ENCODE measurements at regions not wholly inside any gene's neighbourhood (a gene's known extent, or its start where the extent isn't known, plus 50 kb on each side); places are given as distances from the start of the nearest gene placed in this dataset.

GRCh38 chr13:50670847-50671496, 172.5 kb downstream of the DLEU7 start:
- Histone ChIP-seq H3K27ac (ENCODE audit: low read length in 2 of 2) (no peak overlapping the region), H3K27me3 (replicated peaks in 1 of 4; ENCODE audit: control extremely low read depth in 1 of 4, control insufficient read depth in 3 of 4, insufficient read depth in 4 of 4, low read length in 3 of 4) (no peaks in the 10 kb centered on the region), H3K36me3 (replicated peaks in 1 of 2; ENCODE audit: control extremely low read depth in 1 of 2, control insufficient read depth in 1 of 2, extremely low read depth in 1 of 2, insufficient read depth in 2 of 2, low read length in 1 of 2) (no peaks in the 10 kb centered on the region), H3K79me2 (ENCODE audit: control insufficient read depth, insufficient read depth, low read length) (no peaks in the 10 kb centered on the region), H3K4me3 (ENCODE audit: control extremely low read depth in 1 of 5, extremely low read depth in 1 of 5, insufficient read depth in 1 of 5, low read depth in 2 of 5, low read length in 4 of 5) (no peak overlapping the region), H4K20me1 (ENCODE audit: control insufficient read depth, insufficient read depth, low read length, poor library complexity, severe bottlenecking) (no peaks in the 10 kb centered on the region), H2AFZ (ENCODE audit: insufficient read depth, low read depth, low read length, poor library complexity, severe bottlenecking) (no peak overlapping the region), H3K4me2 (replicated peaks; ENCODE audit: low read depth, low read length, poor library complexity, severe bottlenecking) (no peak overlapping the region), H3K9me3 (ENCODE audit: control extremely low read depth in 1 of 3, control insufficient read depth in 2 of 3, insufficient read depth in 1 of 3, low read length in 2 of 3) (peaks cover 0 to 11% (median 7%) of the 10 kb centered on the region in 3 donors), H3K4me1 (ENCODE audit: control insufficient read depth in 2 of 2, insufficient read depth in 2 of 2, low read length in 2 of 2) (peaks cover 5 to 6% of the 10 kb centered on the region in 2 donors), H3K9ac (ENCODE audit: low read length) (no peak overlapping the region)
- H3K9me3 Mint-ChIP-seq (ENCODE audit: insufficient read depth), result no peaks in the 10 kb centered on the region
- H3K4me1 Mint-ChIP-seq, result peaks cover 11% of the 10 kb centered on the region
- ATAC-seq (ENCODE audit: low read depth) (no peak), DNase-seq (no peak)
- no peak overlapping the region for H3K4me3 Mint-ChIP-seq
- no peaks in the 10 kb centered on the region for H3K27me3 Mint-ChIP-seq
- H3K27ac Mint-ChIP-seq, result no peak overlapping the region
- intact Hi-C loops (cut with micrococcal nuclease), result no loop called here
- WGBS (ENCODE audit: insufficient coverage), result 100% methylated on average over 2 of the region's 4 CpGs
- TF ChIP-seq CTCF (IDR thresholded peaks at IDR 0.05) (no peak), EZH2 (IDR thresholded peaks at IDR 0.05; ENCODE audit: borderline replicate concordance, insufficient read depth, low read depth, low read length, poor library complexity, severe bottlenecking) (no peak)
- CTCF ChIA-PET, result no interaction called here
- POLR2A ChIA-PET, result interaction anchor here (0.6 kb wide), 1 partner anchor 459 kb away, joined by 6 read pairs; no protein-coding TSS in a partner anchor

- WGBS (ENCODE audit: insufficient coverage), result 92% methylated on average over 2 of the region's 3 CpGs
- H3K4me2 ChIP-seq (replicated peaks; ENCODE audit: low read depth, low read length, poor library complexity, severe bottlenecking), result no peak overlapping the region
- DNase-seq (no peak), ATAC-seq (ENCODE audit: low read depth) (no peak)
- H3K4me3 ChIP-seq (ENCODE audit: control extremely low read depth in 1 of 5, extremely low read depth in 1 of 5, insufficient read depth in 1 of 5, low read depth in 2 of 5, low read length in 4 of 5), result no peak overlapping the region
- H3K9me3 ChIP-seq (ENCODE audit: control extremely low read depth in 1 of 3, control insufficient read depth in 2 of 3, insufficient read depth in 1 of 3, low read length in 2 of 3), result peaks cover 0 to 7% (median 6%) of the 10 kb centered on the region in 3 donors
- Mint-ChIP-seq H3K9me3 (ENCODE audit: insufficient read depth) (no peaks in the 10 kb centered on the region), H3K4me1 (peaks cover 17% of the 10 kb centered on the region), H3K27ac (no peak overlapping the region), H3K27me3 (no peaks in the 10 kb centered on the region), H3K4me3 (no peak overlapping the region)
- ChIA-PET POLR2A (no interaction called here), CTCF (no interaction called here)
- no peak overlapping the region for H3K27ac ChIP-seq (ENCODE audit: low read length in 2 of 2)
- H4K20me1 ChIP-seq (ENCODE audit: control insufficient read depth, insufficient read depth, low read length, poor library complexity, severe bottlenecking), result no peaks in the 10 kb centered on the region
- H3K36me3 ChIP-seq (replicated peaks in 1 of 2; ENCODE audit: control extremely low read depth in 1 of 2, control insufficient read depth in 1 of 2, extremely low read depth in 1 of 2, insufficient read depth in 2 of 2, low read length in 1 of 2), result no peaks in the 10 kb centered on the region
- intact Hi-C loops (cut with micrococcal nuclease), result no loop called here
- H3K79me2 ChIP-seq (ENCODE audit: control insufficient read depth, insufficient read depth, low read length), result no peaks in the 10 kb centered on the region
- H3K9ac ChIP-seq (ENCODE audit: low read length), result no peak overlapping the region
- no peaks in the 10 kb centered on the region for H3K27me3 ChIP-seq (replicated peaks in 1 of 4; ENCODE audit: control extremely low read depth in 1 of 4, control insufficient read depth in 3 of 4, insufficient read depth in 4 of 4, low read length in 3 of 4)
- peaks cover 10 to 11% of the 10 kb centered on the region in 2 donors for H3K4me1 ChIP-seq (ENCODE audit: control insufficient read depth in 2 of 2, insufficient read depth in 2 of 2, low read length in 2 of 2)
- TF ChIP-seq EZH2 (IDR thresholded peaks at IDR 0.05; ENCODE audit: borderline replicate concordance, insufficient read depth, low read depth, low read length, poor library complexity, severe bottlenecking) (no peak), CTCF (IDR thresholded peaks at IDR 0.05) (no peak)
- H2AFZ ChIP-seq (ENCODE audit: insufficient read depth, low read depth, low read length, poor library complexity, severe bottlenecking), result no peak overlapping the region
These were observed 172.0 kb downstream of the DLEU7 start for GRCh38 chr13:50671497-50671850.
